ENCODE measurements at regions not wholly inside any gene's neighbourhood (a gene's known extent, or its start where the extent isn't known, plus 50 kb on each side); places are given as distances from the start of the nearest gene placed in this dataset.
"Not testable (repeated sequence)": the region's sequence is repeated elsewhere in the genome, so short reads cannot be mapped to it uniquely, and the experiment has no call there.

DNA sequence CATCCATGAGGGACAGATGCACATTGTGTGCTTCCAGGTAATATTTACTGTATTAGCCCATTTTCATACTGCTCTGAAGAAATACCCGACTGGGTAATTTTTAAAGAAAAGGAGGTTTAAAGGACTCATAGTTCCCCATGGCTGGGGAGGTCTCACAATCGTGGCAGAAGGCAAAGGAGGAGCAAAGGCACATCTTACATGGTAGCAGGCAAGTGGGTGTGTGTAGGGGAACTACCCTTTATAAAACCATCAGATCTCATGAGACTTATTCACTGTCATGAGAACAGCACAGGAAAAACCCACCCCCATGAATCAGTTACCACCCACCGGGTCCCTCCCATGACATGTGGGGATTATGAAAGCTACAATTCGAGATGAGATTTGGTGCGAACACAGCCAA, 148.8 kb upstream of the FBXL17 start:
- DNase-seq (ENCODE audit: low read depth in 2 of 2), result no peak

- no peak for DNase-seq (ENCODE audit: low read depth in 2 of 2)
Measured at GRCh38 chr5:108529381-108529780, 147.5 kb upstream of the FBXL17 start.

DNA sequence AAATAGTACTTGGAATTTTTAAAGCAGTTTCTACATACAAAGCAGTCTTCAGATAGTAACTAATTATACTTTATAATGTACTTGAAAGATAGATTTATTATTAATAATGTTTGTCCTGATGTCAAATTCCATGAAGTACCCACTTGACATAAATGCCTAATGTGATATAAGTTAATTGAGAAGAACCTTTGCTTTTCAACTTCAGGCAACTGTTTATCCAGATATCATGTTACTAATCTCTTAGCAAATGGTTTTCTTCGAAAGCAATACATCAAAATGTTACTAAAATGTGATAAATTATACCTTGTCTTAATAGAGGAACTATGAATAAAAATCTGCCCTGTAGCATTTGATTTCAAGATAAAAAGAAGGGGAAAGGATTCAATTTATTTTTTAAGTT, 146.8 kb upstream of the FBXL17 start:
- no peak for DNase-seq (ENCODE audit: low read depth in 2 of 2)

GRCh38 chr5:108524564-108524963, 142.7 kb upstream of the FBXL17 start:
- DNase-seq (ENCODE audit: low read depth in 2 of 2), result no peak

- DNase-seq (ENCODE audit: low read depth in 2 of 2), result no peak
Measured at GRCh38 chr5:108523360-108523759, 141.5 kb upstream of the FBXL17 start.

- no peak for DNase-seq (ENCODE audit: low read depth in 2 of 2)
Measured at GRCh38 chr5:108521841-108522506, 140.1 kb upstream of the FBXL17 start.

- no peak for DNase-seq (ENCODE audit: low read depth in 2 of 2)
Measured at GRCh38 chr5:108521011-108521700, 139.3 kb upstream of the FBXL17 start.

GRCh38 chr5:108516785-108517184, 134.9 kb upstream of the FBXL17 start:
- no peak for DNase-seq (ENCODE audit: low read depth in 2 of 2)

GRCh38 chr5:108515517-108516105, 133.7 kb upstream of the FBXL17 start:
- no peak for DNase-seq (ENCODE audit: low read depth in 2 of 2)

GRCh38 chr5:108508979-108509378, 127.1 kb upstream of the FBXL17 start:
- no peak for DNase-seq (ENCODE audit: low read depth in 2 of 2)

GRCh38 chr5:108507631-108508030, 125.7 kb upstream of the FBXL17 start:
- no peak for DNase-seq (ENCODE audit: low read depth in 2 of 2)

- no peak for DNase-seq (ENCODE audit: low read depth in 2 of 2)
Measured at GRCh38 chr5:108505608-108506007, 123.7 kb upstream of the FBXL17 start.

DNA sequence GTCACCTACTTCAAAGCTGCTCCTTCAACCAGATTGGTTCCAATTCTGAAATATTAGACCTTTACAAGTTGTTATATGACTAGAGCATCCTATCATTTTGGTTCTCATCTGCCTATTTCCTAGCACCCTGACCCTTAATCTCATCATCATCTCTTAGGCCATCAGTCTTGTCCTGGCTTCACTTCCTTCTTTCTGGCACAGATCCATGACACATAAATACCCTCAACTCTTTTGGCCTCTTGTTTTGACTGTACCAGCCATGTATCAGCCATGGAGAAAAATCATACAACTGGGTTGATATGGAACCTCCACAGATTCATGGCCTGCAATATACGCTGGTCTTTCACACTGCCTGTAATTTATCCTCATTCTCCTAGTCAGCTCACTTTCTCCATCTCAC, 123.1 kb upstream of the FBXL17 start:
- no peak for DNase-seq (ENCODE audit: low read depth in 2 of 2)

- DNase-seq (ENCODE audit: low read depth in 2 of 2), result no peak
Measured at GRCh38 chr5:108503986-108504385, 122.1 kb upstream of the FBXL17 start.

- DNase-seq (ENCODE audit: low read depth in 2 of 2), result not testable (repeated sequence)
Measured at GRCh38 chr5:108495615-108496014, 113.7 kb upstream of the FBXL17 start.

DNA sequence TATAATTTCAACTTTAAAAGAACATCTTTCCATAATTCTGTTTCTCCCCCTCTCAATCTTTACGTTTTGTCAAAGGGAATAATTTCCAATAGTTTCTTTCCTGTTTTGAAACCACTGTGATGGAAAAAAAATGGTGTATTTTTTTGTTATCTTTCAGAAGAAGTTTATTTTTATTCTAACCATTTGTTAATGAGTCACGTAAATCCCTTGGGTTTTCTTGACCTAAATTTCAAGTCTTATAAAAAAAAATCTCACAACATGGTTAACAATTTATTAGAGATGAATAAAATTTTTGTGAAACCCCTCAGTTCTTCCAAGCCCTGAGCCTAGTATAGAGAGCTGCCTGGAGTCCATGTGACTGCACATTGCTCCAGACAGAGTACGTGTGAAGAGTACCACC, 106.1 kb upstream of the FBXL17 start:
- no peak for DNase-seq (ENCODE audit: low read depth in 2 of 2)

DNA sequence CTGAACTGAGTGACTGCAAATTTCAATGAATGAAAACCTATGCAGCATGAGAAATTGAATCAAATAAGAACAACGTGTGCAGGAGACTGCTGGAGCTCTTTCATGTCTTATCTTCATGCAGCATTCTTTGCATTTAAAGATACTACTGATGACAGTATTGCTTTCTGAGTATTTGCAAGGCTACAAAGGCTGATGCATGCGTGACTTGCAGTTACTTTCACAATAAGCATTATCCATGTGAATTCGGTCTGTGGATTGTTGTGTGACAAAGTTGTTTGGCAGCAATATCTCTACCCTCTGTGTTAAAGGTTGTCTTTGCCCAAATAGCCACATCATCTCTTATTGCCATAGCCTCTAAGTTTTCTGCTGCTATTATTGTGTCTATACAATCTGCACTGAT, 102.1 kb upstream of the FBXL17 start:
- no peak for DNase-seq (ENCODE audit: low read depth in 2 of 2)

DNA sequence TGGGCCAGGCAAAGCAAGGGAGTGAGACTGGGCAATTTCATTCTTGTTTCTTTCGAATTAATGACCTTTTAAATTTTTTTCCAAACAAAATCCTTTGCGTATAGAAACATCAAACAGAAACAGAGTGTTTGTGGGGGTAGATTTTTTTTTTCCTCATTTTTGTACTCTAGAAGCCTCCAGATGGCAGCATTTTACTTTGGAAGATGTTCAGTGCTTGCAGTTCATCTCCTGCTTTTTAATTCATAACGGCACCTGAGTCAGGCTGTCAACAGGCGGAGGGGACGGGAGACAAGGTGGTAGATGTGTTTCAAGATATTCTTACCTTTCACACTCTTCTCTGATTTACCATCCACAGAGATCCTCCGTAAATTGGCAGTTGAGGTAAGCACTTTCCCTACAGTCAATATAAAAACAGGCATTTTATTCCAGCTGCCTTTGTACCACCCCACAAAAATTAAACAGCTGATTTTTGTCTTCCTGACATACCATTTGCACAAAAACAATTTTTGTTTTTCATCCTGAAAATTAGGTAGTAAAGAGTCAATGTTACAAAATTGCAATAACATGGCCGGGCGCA, 99.5 kb upstream of the FBXL17 start:
- DNase-seq (ENCODE audit: low read depth in 2 of 2), result no peak

DNA sequence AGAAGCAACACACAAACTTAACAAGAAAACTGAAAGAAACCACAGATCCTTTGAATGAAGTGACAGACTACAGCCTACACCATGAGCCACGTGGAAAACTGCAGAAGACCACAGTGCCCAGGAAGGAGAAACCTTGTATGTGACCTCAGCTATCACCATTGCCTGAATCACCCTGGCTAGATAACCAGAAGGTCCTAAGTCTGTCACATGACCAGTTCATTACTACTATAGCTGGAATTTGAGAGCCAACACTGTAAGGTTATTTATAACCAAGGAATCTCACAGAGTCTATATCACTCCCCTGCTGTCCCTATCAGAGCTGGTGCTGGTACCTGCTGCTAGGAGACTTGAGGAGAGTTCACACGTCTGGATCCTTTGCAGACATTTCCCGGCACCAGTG, 90.3 kb upstream of the FBXL17 start:
- no peak for DNase-seq (ENCODE audit: low read depth in 2 of 2)

DNA sequence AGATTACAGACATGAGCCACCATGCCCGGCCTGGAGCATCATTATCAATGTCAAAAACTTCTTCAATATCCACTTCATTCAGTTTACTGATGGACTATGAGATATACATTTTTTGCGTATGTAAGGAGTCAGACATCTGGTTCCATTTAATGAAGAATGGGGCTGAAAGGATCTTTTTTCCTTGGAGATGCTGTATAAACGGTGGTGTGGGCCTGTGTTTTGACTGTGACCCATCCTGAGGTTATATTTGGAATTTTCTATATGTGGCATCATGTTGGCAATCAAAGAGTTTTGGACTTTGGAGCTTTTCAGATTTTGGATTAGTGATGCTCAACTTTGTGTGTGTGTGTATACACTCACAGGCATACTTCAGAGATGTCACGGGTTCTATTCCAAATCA, 85.7 kb upstream of the FBXL17 start:
- no peak for DNase-seq (ENCODE audit: low read depth in 2 of 2)

DNA sequence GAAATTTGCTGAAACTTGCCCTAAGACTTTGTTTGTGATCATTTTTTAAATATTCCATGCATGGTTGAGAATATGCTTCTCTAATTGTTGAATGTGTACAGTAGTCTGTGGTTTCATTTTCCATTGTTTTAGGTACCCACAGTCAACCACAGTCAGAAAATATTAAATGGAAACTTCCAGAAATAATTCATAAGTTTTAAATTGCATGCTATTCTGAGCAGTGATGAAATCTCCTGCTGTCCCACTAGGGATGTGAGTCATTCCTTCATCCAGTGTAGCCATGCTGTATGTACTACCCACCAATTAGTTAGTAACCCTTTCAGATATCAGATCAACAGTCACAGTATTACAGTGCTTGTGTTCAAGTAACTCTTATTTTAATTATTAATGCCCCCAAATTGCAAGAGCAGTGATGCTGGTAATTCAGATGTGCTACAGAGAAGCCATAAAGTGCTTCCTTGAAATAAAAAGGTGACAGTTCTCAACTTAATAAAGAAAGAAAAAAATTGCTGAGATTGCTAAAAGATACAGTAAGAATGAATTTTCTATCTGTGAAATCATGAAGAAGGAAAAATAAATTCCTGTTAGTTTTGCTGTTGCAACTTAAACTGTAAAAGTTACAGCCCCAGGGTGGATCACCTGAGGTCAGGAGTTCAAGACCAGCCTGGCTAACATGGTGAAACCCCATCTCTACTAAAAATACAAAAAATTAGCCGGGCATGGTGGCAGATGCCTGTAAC, 79.9 kb upstream of the FBXL17 start:
- no peak for DNase-seq (ENCODE audit: low read depth in 2 of 2)

DNA sequence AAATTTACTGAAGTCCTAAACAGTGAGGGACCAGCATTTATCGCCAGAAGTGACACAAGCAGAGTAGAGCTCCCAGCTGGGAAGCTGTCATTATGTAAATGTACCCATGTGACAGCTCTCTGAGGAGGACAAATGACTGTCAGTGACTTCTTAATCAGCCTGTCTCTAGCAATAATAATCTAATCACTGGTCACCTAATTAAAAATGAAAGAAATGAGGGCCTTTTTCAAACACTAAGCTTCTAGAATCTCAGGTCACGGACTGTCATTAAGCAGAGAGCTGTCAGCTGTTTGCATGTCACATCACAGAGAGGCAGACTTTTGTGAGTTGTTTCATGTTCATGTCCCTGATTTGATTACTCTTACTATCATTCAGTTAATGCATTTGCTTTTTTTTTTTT, 77.9 kb upstream of the FBXL17 start:
- no peak for DNase-seq (ENCODE audit: low read depth in 2 of 2)

Data from stimulated activated CD4-positive, alpha-beta T cell treated with anti-CD3 and anti-CD28 coated beads, Interleukin-4, amount 100 ng/mL, for 48 hours (primary cell).